GM23338 (cell line): ENCODE measurements at regions not wholly inside any gene's neighbourhood (a gene's known extent, or its start where the extent isn't known, plus 50 kb on each side); places are given as distances from the start of the nearest gene placed in this dataset.

Experiments
- ATAC-seq: fragments of 200-7000 bp; cut with Tn5 transposase; 3 replicates; pipeline ENCODE4 v1.9.1; 2020
- DNase-seq: peaks from one replicate; pipeline ENCODE4 v3.0.0-alpha.2; 2015; ENCODE audit warnings: low spot score
- H2AFZ ChIP-seq: fragments of 200-600 bp; sonication (generic); 2 replicates; pipeline ENCODE4 v1.8.0; 2016; ENCODE audit warnings: antibody characterized with exemption, mild to moderate bottlenecking, moderate library complexity
- H3F3A ChIP-seq: fragments of 200-600 bp; sonication (generic); replicated peaks from 2 replicates; pipeline ENCODE4 v1.8.0; 2017; ENCODE audit warnings: antibody characterized with exemption, mixed run types, low read depth
- H3K27ac ChIP-seq: fragments of 200-600 bp; sonication (generic); 2 replicates; pipeline ENCODE4 v1.6.1; 2016; ENCODE audit warnings: low read depth
- H3K27me3 ChIP-seq: fragments of 200-600 bp; sonication (generic); 2 replicates; pipeline ENCODE4 v1.8.0; 2016; ENCODE audit warnings: mild to moderate bottlenecking, mixed run types, moderate library complexity; ENCODE audit not compliant: insufficient read depth
- H3K36me3 ChIP-seq: fragments of 200-600 bp; sonication (generic); 2 replicates; pipeline ENCODE4 v1.8.0; 2016; ENCODE audit warnings: mild to moderate bottlenecking; ENCODE audit not compliant: insufficient read depth
- H3K4me1 ChIP-seq: fragments of 200-600 bp; sonication (generic); 2 replicates; pipeline ENCODE4 v1.8.0; 2016; ENCODE audit warnings: mild to moderate bottlenecking, moderate library complexity; ENCODE audit not compliant: insufficient read depth
- H3K4me2 ChIP-seq: fragments of 200-600 bp; sonication (generic); 2 replicates; pipeline ENCODE4 v1.7.1; 2017; ENCODE audit warnings: mixed run types
- H3K4me3 ChIP-seq: fragments of 200-600 bp; sonication (generic); 2 replicates; pipeline ENCODE4 v1.6.1; 2016; ENCODE audit warnings: mixed run types
- H3K79me2 ChIP-seq: fragments of 200-600 bp; sonication (generic); replicated peaks from 2 replicates; pipeline ENCODE4 v1.8.0; 2017; ENCODE audit warnings: mild to moderate bottlenecking; ENCODE audit not compliant: insufficient read depth
- H3K9me2 ChIP-seq: fragments of 200-600 bp; sonication (generic); 2 replicates; pipeline ENCODE4 v1.8.0; 2017; ENCODE audit not compliant: insufficient read depth
- H4K20me1 ChIP-seq: fragments of 200-600 bp; sonication (generic); replicated peaks from 2 replicates; pipeline ENCODE4 v1.8.0; 2017; ENCODE audit warnings: mild to moderate bottlenecking; ENCODE audit not compliant: insufficient read depth
- H3K27ac Mint-ChIP-seq: 2 replicates; pipeline ENCODE4 v1.8.0; 2020; ENCODE audit warnings: inconsistent platforms, mild to moderate bottlenecking, moderate library complexity, mixed read lengths
- H3K27me3 Mint-ChIP-seq: 3 replicates; pipeline ENCODE4 v1.8.0; 2022; ENCODE audit warnings: low read depth, mild to moderate bottlenecking, moderate library complexity, mixed read lengths, inconsistent platforms; ENCODE audit not compliant: insufficient read depth, poor library complexity
- H3K36me3 Mint-ChIP-seq: 3 replicates; pipeline ENCODE4 v1.8.0; 2021; ENCODE audit warnings: low read depth, mild to moderate bottlenecking, inconsistent platforms, moderate library complexity, mixed read lengths
- H3K4me1 Mint-ChIP-seq: 3 replicates; pipeline ENCODE4 v1.8.0; 2020; ENCODE audit warnings: mild to moderate bottlenecking, inconsistent platforms, mixed read lengths
- H3K4me3 Mint-ChIP-seq: 3 replicates; pipeline ENCODE4 v1.8.0; 2021; ENCODE audit warnings: moderate library complexity, mild to moderate bottlenecking, inconsistent platforms, mixed read lengths
- H3K9me3 Mint-ChIP-seq: 3 replicates; pipeline ENCODE4 v1.8.0; 2020; ENCODE audit warnings: moderate library complexity, mild to moderate bottlenecking, inconsistent platforms, mixed read lengths
- CREB1 ChIP-seq: fragments of 250-450 bp; sonication (Bioruptor Pico); IDR thresholded peaks from 2 replicates; pipeline ENCODE4 v1.5.0; 2020; ENCODE audit warnings: low read depth, mild to moderate bottlenecking, moderate library complexity
- CTCF ChIP-seq, 2 experiments: fragments of 200-600 bp in 1 of 2; sonication (generic) in 1 of 2; conservative IDR thresholded peaks; 2 replicates each; pipeline versions ENCODE4 v1.5.1 to v1.6.1; 2016 to 2017; ENCODE audit warnings: antibody characterized with exemption in 2 of 2, low read depth in 2 of 2, mild to moderate bottlenecking in 2 of 2, moderate library complexity in 1 of 2
- ETS1 ChIP-seq: IDR thresholded peaks from 2 replicates; pipeline ENCODE4 v1.6.1; 2016; ENCODE audit warnings: antibody characterized with exemption
- EZH2 ChIP-seq: fragments of 200-600 bp; sonication (generic); IDR thresholded peaks from one replicate; pipeline ENCODE4 v1.8.0; 2017; ENCODE audit warnings: antibody characterized with exemption, mild to moderate bottlenecking, low read depth; ENCODE audit not compliant: unreplicated experiment
- EZH2phosphoT487 ChIP-seq: fragments of 200-600 bp; sonication (generic); IDR thresholded peaks from one replicate; pipeline ENCODE4 v1.8.1; 2018; ENCODE audit warnings: antibody characterized with exemption; ENCODE audit not compliant: unreplicated experiment
- JUNB ChIP-seq: IDR thresholded peaks from one replicate; pipeline ENCODE4 v1.6.1; 2016; ENCODE audit warnings: antibody characterized with exemption; ENCODE audit not compliant: unreplicated experiment
- NANOG ChIP-seq: IDR thresholded peaks from 2 replicates; pipeline ENCODE4 v1.6.1; 2016; ENCODE audit warnings: antibody characterized with exemption, borderline replicate concordance
- POLR2AphosphoS5 ChIP-seq: IDR thresholded peaks from 2 replicates; pipeline ENCODE4 v1.6.1; 2016; ENCODE audit warnings: antibody characterized with exemption, low read depth
- REST ChIP-seq: IDR thresholded peaks from one replicate; pipeline ENCODE4 v1.6.1; 2018; ENCODE audit warnings: antibody characterized with exemption; ENCODE audit not compliant: unreplicated experiment
- STAT1 ChIP-seq: IDR thresholded peaks from one replicate; pipeline ENCODE4 v1.6.1; 2016; ENCODE audit warnings: antibody characterized with exemption; ENCODE audit not compliant: unreplicated experiment
- ZNF114 ChIP-seq: fragments of 250-450 bp; sonication (Bioruptor Pico); IDR thresholded peaks from 2 replicates; pipeline ENCODE4 v1.5.0; 2020; ENCODE audit warnings: mild to moderate bottlenecking, moderate library complexity
- ZNF331 ChIP-seq: fragments of 250-450 bp; sonication (Bioruptor Pico); IDR thresholded peaks from 2 replicates; pipeline ENCODE4 v1.5.0; 2020; ENCODE audit warnings: low read depth, mild to moderate bottlenecking, moderate library complexity
- TF ChIP-seq, protein P1 (sequence below): fragments of 250-450 bp; sonication (Bioruptor Pico); IDR thresholded peaks from 2 replicates; pipeline ENCODE4 v1.5.0; 2020; ENCODE audit warnings: mild to moderate bottlenecking, moderate library complexity

- H3K4me3 Mint-ChIP-seq = no peak overlapping the region
- H3K79me2 ChIP-seq = no peaks in the 10 kb centered on the region
Measured at GRCh38 chr6:68364271-68364805, 270.7 kb upstream of the ADGRB3 start.

More at GRCh38 chr6:68364271-68364805, 270.7 kb upstream of the ADGRB3 start:
- Mint-ChIP-seq H3K36me3 (peaks cover 6% of the 10 kb centered on the region), H3K9me3 (peaks cover 4% of the 10 kb centered on the region), H3K4me1 (no peaks in the 10 kb centered on the region), H3K27ac (no peak overlapping the region), H3K27me3 (peaks cover 2% of the 10 kb centered on the region)
- H3K36me3 ChIP-seq = no peaks in the 10 kb centered on the region
- DNase-seq (no peak), ATAC-seq (no peak)
- 0 out of 2 replicates have a peak, but pooled peaks cover 6% of the 10 kb centered on the region for H3K9me2 ChIP-seq
- no peaks in the 10 kb centered on the region for H4K20me1 ChIP-seq
- no peaks in the 10 kb centered on the region for H3K27me3 ChIP-seq
- TF ChIP-seq EZH2phosphoT487 (no peak), NANOG (no peak), EZH2 (no peak), JUNB (no peak), REST (no peak), POLR2AphosphoS5 (no peak), ZNF331 (CRISPR knock-in tag) (no peak), ZNF114 (no peak), CTCF (conservative IDR thresholded peaks at IDR 0.05; ENCODE audit: low read depth in 2 of 2) (no peak), CREB1 (CRISPR knock-in tag) (no peak), STAT1 (no peak), ETS1 (no peak)
- TF ChIP-seq, protein P1, sequence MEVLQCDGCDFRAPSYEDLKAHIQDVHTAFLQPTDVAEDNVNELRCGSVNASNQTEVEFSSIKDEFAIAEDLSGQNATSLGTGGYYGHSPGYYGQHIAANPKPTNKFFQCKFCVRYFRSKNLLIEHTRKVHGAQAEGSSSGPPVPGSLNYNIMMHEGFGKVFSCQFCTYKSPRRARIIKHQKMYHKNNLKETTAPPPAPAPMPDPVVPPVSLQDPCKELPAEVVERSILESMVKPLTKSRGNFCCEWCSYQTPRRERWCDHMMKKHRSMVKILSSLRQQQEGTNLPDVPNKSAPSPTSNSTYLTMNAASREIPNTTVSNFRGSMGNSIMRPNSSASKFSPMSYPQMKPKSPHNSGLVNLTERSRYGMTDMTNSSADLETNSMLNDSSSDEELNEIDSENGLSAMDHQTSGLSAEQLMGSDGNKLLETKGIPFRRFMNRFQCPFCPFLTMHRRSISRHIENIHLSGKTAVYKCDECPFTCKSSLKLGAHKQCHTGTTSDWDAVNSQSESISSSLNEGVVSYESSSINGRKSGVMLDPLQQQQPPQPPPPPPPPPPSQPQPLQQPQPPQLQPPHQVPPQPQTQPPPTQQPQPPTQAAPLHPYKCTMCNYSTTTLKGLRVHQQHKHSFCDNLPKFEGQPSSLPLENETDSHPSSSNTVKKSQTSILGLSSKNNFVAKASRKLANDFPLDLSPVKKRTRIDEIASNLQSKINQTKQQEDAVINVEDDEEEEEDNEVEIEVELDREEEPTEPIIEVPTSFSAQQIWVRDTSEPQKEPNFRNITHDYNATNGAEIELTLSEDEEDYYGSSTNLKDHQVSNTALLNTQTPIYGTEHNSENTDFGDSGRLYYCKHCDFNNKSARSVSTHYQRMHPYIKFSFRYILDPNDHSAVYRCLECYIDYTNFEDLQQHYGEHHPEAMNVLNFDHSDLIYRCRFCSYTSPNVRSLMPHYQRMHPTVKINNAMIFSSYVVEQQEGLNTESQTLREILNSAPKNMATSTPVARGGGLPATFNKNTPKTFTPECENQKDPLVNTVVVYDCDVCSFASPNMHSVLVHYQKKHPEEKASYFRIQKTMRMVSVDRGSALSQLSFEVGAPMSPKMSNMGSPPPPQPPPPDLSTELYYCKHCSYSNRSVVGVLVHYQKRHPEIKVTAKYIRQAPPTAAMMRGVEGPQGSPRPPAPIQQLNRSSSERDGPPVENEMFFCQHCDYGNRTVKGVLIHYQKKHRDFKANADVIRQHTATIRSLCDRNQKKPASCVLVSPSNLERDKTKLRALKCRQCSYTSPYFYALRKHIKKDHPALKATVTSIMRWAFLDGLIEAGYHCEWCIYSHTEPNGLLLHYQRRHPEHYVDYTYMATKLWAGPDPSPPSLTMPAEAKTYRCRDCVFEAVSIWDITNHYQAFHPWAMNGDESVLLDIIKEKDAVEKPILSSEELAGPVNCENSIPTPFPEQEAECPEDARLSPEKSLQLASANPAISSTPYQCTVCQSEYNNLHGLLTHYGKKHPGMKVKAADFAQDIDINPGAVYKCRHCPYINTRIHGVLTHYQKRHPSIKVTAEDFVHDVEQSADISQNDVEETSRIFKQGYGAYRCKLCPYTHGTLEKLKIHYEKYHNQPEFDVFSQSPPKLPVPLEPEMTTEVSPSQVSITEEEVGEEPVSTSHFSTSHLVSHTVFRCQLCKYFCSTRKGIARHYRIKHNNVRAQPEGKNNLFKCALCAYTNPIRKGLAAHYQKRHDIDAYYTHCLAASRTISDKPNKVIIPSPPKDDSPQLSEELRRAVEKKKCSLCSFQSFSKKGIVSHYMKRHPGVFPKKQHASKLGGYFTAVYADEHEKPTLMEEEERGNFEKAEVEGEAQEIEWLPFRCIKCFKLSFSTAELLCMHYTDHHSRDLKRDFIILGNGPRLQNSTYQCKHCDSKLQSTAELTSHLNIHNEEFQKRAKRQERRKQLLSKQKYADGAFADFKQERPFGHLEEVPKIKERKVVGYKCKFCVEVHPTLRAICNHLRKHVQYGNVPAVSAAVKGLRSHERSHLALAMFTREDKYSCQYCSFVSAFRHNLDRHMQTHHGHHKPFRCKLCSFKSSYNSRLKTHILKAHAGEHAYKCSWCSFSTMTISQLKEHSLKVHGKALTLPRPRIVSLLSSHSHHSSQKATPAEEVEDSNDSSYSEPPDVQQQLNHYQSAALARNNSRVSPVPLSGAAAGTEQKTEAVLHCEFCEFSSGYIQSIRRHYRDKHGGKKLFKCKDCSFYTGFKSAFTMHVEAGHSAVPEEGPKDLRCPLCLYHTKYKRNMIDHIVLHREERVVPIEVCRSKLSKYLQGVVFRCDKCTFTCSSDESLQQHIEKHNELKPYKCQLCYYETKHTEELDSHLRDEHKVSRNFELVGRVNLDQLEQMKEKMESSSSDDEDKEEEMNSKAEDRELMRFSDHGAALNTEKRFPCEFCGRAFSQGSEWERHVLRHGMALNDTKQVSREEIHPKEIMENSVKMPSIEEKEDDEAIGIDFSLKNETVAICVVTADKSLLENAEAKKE (CRISPR knock-in tag) = no peak
- no peak overlapping the region for H2AFZ ChIP-seq
- no peaks in the 10 kb centered on the region for H3K4me1 ChIP-seq
- no peak overlapping the region for H3K27ac ChIP-seq
- no peaks in the 10 kb centered on the region for H3F3A ChIP-seq
- no peak overlapping the region for H3K4me3 ChIP-seq
- no peak overlapping the region for H3K4me2 ChIP-seq
